ENCODE measurements at regions not wholly inside any gene's neighbourhood (a gene's known extent, or its start where the extent isn't known, plus 50 kb on each side); places are given as distances from the start of the nearest gene placed in this dataset.
A peak's percentile ranks its signal among the peaks of the same experiment; 100 is the strongest.

DNA sequence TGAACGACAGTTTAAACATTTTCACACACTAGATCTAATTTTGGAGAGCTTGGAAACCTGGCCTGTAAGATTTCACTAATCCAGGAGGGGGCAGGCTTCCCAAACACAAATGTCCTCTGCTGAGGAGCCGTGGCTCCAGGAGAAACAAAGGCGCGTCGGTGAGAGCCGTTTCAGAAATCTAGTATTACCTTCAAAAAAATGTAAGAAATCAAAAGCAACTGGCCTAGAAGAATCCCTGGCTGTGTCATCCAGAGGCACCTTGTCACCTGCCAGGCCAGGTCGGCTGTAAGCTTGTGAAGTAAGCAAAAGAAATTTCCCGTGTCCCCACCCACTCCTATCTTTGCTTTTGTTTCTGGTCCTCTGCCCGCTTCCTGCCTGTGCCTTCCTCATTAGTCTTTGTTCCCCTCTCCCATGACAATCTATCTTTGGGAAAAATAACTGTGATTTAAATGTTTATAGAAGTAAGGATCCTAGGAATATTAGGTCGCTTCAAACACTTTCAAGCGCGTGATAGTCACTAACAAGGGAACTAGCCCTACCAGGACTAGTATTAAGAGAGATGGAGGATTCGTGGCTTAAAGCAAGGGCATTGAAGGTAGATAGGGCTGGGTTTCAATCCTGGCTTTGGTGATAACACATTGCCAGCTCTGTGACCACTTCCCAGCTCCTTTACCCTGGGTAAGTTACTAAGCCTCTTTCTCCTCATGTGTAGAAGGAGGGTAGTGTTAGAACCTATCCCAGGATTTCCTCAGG, 99.5 kb upstream of the STK39 start:
- Mint-ChIP-seq H3K36me3 (ENCODE audit: low read depth) (no peaks in the 10 kb centered on the region), H3K9me3 (no peaks in the 10 kb centered on the region), H3K27me3 (ENCODE audit: low read depth) (no peaks in the 10 kb centered on the region), H3K27ac (peak overlapping the region; percentile 79 to 88 (median 83)), H3K4me1 (peaks cover 23% of the 10 kb centered on the region), H3K4me3 (peak overlapping the region; percentile 81 to 88 (median 85))
- TF ChIP-seq CTCF (IDR thresholded peaks at IDR 0.05; ENCODE audit: unreplicated experiment in 3 of 3), result peak; percentile 82 to 85 (median 83)

DNA sequence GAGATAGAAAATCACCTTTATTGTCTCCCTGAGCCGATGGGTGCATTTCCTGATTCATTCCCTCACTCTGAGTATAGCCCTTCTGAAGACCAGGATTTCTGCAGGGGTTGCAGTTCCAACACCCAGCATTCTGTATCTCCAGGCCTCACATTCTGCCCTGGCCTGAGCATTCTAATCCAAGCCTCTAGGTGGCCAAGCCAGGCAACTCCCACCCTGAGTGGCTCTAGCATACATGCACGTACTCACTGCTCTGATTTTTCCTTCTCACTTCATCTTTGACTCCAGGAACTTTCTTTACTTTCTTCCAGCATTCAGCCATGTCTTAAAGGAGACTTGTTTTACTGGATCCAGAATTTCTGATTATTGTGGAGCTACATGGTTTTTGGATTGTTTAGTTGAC, 100.7 kb upstream of the STK39 start:
- Mint-ChIP-seq H3K4me3 (peak overlapping the region; percentile 52 to 69 (median 67)), H3K27me3 (ENCODE audit: low read depth) (no peaks in the 10 kb centered on the region), H3K9me3 (peaks cover 2% of the 10 kb centered on the region), H3K4me1 (peaks cover 23% of the 10 kb centered on the region), H3K27ac (peak overlapping the region in 1 of 3 experiments; percentile 44), H3K36me3 (ENCODE audit: low read depth) (no peaks in the 10 kb centered on the region)
- peak; percentile 35 to 52 (median 40) for TF ChIP-seq CTCF (IDR thresholded peaks at IDR 0.05; ENCODE audit: unreplicated experiment in 3 of 3)

DNA sequence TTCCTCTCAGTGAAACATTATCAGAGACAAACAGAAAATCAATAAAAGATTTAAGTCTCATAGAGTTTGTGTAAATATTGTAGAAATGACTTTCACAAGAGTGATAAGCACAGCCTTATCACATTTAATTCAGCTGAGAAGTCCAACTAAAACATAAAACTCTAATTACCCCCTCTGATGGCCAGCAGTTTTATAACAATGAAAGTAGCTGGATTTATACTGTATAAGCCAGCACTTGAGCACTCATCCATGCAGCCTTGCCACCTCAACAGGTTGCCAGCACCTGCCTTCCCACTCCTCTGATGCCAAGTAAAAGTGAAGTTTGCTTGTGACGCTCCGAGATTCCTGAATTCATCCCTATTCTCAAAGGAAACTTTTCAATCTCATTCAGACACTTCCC, 103.0 kb upstream of the STK39 start:
- no peak for TF ChIP-seq CTCF (IDR thresholded peaks at IDR 0.05; ENCODE audit: unreplicated experiment in 3 of 3)
- H3K9me3 Mint-ChIP-seq, result peaks cover 13% of the 10 kb centered on the region
- H3K27ac Mint-ChIP-seq, result peak overlapping the region in 1 of 3 experiments; percentile 1
- peaks cover 29% of the 10 kb centered on the region for H3K4me1 Mint-ChIP-seq
- peaks cover 4% of the 10 kb centered on the region for H3K36me3 Mint-ChIP-seq (ENCODE audit: low read depth)
- H3K4me3 Mint-ChIP-seq, result no peak overlapping the region
- no peaks in the 10 kb centered on the region for H3K27me3 Mint-ChIP-seq (ENCODE audit: low read depth)

DNA sequence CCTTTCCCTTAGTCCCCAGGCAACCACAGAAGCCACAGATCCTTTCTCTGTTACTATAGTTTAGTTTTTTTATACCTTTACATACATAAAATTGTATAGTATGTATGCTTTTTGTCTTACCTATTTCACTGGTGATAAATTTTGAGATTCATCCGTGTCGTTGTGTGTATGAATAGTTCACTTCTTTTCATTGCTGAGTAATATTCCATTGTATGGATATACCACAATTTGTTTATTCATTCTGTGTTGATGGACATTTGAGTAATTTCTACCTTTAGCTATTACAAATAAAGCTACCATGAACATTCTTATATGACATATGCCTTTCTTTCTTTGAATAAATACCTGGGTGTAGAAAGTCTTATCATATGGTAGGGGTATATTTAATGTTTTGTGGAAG, 102.8 kb upstream of the CERS6 start:
- Mint-ChIP-seq H3K27me3 (ENCODE audit: low read depth) (no peaks in the 10 kb centered on the region), H3K27ac (no peak overlapping the region), H3K4me1 (peaks cover 44% of the 10 kb centered on the region), H3K36me3 (ENCODE audit: low read depth) (peaks cover 4% of the 10 kb centered on the region), H3K9me3 (peaks cover 15% of the 10 kb centered on the region), H3K4me3 (no peak overlapping the region)
- no peak for TF ChIP-seq CTCF (IDR thresholded peaks at IDR 0.05; ENCODE audit: unreplicated experiment in 3 of 3)

- H3K27ac Mint-ChIP-seq, result no peak overlapping the region
- peaks cover 42% of the 10 kb centered on the region for H3K4me1 Mint-ChIP-seq
- peaks cover 4% of the 10 kb centered on the region for H3K36me3 Mint-ChIP-seq (ENCODE audit: low read depth)
- no peak for TF ChIP-seq CTCF (IDR thresholded peaks at IDR 0.05; ENCODE audit: unreplicated experiment in 3 of 3)
- peaks cover 18% of the 10 kb centered on the region for H3K9me3 Mint-ChIP-seq
- H3K4me3 Mint-ChIP-seq, result no peak overlapping the region
- no peaks in the 10 kb centered on the region for H3K27me3 Mint-ChIP-seq (ENCODE audit: low read depth)
These were observed 101.6 kb upstream of the CERS6 start for GRCh38 chr2:168354499-168354898.

- Mint-ChIP-seq H3K27me3 (ENCODE audit: low read depth) (no peaks in the 10 kb centered on the region), H3K9me3 (peaks cover 18% of the 10 kb centered on the region), H3K36me3 (ENCODE audit: low read depth) (peaks cover 4% of the 10 kb centered on the region), H3K27ac (peak overlapping the region in 2 of 3 experiments; percentile 21 to 58), H3K4me1 (peaks cover 38% of the 10 kb centered on the region), H3K4me3 (no peak overlapping the region)
- TF ChIP-seq CTCF (IDR thresholded peaks at IDR 0.05; ENCODE audit: unreplicated experiment in 3 of 3), result no peak
These were observed 101.0 kb upstream of the CERS6 start for GRCh38 chr2:168355121-168355520.
